ENCODE measurements at regions not wholly inside any gene's neighbourhood (a gene's known extent, or its start where the extent isn't known, plus 50 kb on each side); places are given as distances from the start of the nearest gene placed in this dataset.
"Not testable (repeated sequence)": the region's sequence is repeated elsewhere in the genome, so short reads cannot be mapped to it uniquely, and the experiment has no call there.

DNA sequence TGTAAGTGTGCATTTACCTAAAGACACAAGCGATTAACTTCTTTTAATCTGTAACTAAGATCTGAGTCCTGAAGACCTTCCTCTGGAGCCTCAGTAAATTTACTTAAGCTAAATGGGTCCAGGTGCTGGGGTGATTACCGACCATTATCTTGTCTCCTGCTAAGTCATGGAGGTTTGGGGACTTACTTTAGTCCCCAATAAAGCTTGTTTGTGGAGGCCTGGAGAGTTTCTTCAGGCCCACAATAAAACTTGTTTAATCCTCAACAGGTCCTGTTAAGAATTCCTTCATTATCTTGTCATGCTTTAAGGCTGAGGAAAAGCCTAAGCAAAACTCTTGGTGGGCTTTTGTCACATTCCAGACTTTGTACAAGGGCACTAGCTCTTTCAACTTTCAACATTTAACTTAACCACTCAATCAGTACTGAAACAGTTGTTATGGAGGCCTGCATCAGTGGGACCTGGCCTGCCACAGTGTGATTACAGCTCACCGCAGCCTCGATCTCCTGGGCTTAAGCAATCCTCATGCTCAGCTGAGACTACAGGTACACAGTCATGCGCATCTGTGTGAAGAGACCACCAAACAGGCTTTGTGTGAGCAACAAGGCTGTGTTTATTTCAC is 84.0 kb downstream of the FMO4 start:
- DNase-seq, result no peak

DNA sequence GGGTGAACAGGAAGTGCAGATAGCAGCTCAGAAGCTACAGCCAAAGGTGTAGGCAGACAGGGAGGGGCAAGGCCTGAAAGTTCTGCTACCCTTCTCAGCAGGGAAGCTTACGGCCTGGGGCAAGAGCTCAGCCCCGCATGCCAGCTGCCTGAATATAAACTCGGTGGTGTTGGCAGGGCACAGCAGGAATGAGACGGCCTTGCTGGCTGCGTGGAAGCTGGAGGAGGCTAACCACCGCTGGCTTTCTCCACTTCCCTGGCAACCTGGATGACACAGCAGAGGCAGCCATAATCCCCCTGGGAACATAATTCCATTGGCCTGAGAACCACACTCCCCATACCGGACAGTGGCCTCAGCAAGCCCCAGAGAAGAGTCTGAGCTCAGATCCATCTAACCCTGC is 81.9 kb upstream of the PRRC2C start:
- peak; percentile 53 for DNase-seq

DNA sequence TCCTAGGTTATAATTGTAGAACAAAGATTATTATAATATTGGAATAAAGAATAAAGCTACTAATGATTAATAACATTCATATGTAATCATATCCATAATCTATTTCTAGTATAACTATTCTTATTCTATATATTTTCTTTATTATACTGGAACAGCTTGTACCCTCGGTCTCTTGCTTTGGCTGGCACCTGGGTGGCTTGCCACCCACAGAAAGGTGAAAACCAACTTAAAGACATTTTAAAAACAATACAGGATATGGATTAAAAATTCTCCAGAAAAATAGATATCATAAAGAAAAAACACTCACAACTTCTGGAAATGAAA is 80.0 kb upstream of the PRRC2C start:
- no peak for DNase-seq

DNA sequence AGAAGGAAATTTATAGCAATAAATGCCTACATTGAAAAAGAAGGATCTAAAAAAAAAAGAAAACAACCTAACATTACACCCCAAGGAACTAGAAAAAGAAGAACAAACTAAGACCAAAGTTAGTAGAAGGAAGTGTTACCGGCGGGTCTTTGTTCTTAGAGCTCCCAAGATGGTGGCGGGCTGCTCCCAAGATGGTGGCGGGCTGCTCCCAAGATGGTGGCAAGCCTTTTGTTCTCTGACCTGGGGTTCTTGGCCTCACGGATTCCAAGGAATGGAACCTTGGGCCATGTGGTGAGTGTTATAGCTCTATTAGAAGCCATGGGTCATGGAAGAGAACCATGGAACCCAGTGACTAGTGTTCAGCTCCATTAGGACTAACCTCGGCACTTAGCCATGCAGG is 71.8 kb upstream of the PRRC2C start:
- DNase-seq, result not testable (repeated sequence)

DNA sequence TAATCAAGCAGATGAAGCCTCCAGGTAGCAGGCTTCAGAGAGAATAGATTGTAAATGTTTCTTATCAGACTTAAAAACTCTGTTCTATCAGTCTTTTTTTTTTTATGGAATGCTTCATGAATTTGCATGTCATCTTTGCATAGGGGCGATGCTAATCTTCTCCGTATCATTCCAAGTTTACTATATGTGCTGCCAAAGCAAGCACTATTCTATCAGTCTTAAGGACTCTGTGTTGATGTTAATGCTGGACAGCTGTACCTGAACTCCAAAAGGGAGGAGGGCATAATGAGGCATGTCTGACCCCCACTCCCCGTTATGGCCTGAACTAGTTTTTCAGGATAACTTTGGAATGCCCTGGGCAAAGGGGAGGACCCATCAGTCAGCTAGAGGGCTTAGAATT is 66.8 kb upstream of the PRRC2C start:
- DNase-seq, result no peak

DNA sequence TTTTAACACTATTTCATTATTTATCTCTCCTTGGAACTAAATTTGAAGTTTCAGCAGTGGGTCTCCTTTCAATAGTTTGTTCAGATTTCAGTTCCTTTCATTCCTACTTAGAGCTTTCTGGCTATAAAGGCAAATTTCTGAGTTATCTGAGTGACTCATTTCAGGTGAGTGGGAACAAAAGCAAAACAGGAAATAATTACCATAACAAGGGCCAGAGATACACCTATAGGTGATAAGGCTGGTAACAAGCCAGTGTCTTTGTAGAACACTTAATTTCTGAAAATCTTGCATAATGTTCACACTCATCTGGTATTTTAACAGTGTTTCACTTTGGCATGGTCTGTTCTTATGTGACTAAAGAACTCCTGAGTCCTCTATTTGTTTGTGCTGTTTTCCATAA is 64.5 kb upstream of the PRRC2C start:
- no peak for DNase-seq

DNA sequence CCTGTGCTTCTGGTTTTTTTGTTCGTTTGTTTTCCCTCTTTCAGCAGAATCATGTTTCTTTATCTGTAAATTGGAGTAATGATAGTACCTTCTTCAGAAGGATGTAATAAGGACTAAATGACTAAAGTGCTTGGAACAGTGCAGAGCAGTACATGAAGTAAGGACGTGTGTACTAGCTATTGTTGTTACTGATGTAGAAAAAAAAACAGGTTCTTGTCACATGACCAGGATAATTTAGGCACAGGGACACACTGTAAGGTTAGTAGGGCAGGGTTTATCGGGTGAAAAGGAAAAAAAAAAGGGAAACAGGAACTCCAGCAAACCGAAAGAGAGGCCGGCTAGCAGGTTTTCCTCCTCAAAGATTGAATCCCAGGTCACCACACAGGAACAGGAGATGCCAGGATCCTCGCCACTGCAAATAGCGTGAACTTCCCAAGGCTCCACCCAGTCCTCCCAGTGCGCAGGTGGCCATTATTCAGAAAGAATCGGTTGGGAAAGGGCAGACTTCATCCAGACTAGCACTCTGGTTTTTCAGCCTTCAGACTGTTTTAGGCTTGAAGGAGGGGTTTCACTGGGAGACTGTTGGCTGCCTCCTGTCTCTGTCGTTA is 63.8 kb upstream of the PRRC2C start:
- no peak for DNase-seq

DNA sequence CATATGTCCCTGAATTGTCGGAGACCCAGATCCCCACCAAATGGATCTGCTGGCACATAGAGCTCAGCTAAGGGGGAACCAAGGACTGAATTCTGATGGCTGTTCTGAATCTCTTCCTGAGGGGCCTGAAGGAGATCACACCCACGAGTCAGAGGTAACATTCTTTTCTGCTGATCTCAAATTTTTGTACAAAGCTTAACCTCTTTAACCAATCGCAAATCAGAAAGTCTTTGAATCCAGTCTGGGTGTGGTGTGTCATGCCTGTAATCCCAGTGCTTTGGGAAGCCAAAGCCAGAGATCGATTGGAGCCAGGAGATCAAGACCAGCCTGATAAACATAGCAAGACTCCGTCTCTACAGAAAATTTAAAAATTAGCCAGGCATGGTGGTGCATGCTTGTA is 62.8 kb upstream of the PRRC2C start:
- DNase-seq, result peak; percentile 84

DNA sequence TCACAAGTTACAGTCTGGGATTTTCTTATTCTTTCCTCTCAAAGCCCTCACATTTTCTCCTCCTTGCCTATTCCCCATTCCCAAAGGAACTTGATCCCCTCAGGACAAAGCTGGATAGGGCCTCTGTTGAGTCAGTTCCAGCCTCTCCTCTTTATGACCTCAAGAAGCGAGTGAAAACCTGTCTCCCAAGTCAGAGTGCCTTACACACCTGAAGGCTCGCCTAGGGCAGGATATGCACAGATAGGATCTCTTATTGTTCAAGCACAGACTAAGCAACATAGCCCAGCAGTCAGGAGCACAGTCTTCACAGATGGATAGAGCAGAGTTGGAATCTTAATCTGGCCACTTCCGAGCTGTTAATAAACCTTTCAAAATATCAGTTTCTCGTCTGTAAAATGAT is 60.8 kb upstream of the PRRC2C start:
- DNase-seq, result no peak

DNA sequence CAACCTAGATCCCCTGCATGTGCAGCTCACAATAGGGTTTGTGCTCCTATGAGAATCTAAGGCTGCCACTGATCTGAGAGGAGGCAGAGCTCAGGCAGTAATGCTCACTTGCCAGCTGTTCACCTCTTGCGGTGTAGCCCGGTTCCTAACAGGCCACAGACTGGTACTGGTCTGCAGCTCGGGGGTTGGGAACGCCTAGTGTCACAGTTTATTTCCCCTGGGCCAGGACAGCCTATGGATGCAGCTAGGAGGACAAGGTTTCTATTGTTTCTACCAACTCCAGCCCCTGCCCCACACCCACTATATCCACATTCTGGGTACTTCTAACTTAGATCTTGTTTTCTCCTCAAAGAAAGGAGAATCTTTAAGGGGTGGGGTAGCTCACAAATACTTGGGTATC is 58.7 kb upstream of the PRRC2C start:
- DNase-seq, result no peak

DNA sequence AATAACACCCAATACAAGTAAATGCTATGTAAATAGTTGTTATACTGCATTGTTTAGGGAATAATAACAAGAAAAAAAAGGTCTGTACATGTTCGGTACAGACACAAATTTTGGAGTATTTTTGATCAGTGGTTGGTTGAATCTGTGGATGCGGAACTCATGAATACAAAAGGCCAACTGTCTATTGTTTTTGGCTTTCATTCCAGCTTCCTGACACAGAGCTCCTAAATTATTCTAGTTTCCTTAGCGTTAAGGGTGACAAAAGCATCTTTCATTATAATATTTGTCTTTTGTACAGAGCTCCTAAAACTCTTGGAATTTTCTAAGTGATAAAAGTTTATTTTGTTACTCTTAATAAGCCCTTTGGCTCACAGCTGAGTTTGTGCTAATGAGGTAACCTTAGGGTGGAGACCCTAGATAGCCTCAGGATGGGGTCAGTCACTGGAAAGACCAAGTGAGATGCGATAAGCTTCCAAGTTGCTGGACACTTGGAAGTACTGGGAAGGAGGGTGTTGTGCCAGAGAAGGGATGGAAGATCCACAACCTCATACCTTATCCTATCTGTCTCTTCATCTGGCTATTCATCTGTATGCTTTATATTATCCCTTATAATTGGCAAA is 57.4 kb upstream of the PRRC2C start:
- DNase-seq, result no peak

DNA sequence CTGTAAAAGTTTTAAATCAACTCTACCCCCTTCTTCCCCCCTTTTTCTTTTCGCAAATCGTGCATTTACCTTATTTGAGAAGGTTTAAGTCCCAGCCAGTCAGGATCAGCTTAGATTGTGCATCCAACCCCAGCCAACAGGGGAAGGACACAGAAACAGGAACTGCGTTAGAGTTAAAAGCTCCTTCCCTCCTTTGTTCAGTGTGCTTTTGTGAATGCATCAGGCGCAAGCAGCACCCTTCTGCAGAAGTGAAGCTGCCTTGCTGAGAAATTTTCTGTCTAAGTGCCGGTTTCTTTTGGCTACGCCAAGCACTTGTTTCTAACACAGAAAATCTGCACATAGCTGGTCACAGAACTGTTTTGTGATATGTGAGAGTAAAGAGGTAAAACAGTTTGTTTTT is 56.2 kb upstream of the PRRC2C start:
- no peak for DNase-seq

DNA sequence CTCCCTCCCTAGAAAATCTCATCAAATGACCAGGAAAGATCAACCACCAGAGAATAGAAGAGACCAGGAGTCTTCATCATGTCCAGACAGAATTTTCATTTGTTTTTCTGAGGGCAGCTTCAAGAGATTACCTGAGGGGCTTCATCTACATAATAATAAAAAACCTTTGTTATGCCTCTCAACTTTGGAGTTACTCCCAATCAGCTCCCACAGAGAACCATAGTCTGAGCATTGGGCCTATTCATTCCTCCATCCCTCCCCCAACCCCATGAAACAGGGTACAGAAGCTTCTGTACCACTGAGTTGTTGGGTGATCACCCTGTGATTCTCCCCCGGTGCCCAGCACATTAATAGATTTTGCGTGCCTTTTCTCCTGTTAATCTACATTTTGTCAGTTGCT is 53.3 kb upstream of the PRRC2C start:
- no peak for DNase-seq

DNA sequence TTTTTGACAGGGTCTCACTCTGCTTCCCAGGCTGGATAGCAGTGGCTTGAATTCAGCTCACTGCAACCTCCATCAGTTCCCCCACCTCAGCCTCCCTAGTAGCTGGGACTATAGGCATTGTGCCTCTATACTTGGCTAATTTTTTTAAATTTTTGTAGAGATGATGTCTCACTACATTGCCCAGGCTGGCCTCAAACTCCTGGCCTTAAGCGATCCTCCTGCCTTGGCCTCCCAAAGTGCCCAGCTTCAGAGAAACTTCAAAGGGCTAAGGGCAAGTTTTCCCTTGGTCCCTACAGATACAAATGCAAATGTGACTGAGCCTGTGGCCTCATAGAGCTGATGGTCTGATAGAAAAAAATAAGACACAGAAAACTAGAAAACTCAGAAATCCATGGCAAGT is 52.9 kb upstream of the PRRC2C start:
- DNase-seq, result no peak

DNA sequence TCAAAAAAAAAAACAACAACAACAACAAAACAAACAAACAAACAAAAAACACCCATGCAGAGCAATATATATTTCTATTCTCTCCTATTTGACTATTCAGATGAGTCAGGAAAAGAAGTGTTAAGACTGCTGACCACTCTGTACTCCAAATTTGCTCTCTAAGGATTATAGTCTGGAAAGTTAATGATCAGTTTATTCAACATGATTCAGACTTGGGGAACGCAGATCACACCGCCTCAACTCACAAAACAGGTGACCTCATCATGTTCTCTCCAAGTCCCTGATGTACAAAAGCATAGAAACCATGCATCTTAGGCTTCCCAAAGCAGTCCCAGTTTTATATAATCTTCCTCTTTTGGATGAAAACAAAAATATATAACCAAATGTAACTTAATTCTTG is 51.9 kb upstream of the PRRC2C start:
- DNase-seq, result peak; percentile 81

DNA sequence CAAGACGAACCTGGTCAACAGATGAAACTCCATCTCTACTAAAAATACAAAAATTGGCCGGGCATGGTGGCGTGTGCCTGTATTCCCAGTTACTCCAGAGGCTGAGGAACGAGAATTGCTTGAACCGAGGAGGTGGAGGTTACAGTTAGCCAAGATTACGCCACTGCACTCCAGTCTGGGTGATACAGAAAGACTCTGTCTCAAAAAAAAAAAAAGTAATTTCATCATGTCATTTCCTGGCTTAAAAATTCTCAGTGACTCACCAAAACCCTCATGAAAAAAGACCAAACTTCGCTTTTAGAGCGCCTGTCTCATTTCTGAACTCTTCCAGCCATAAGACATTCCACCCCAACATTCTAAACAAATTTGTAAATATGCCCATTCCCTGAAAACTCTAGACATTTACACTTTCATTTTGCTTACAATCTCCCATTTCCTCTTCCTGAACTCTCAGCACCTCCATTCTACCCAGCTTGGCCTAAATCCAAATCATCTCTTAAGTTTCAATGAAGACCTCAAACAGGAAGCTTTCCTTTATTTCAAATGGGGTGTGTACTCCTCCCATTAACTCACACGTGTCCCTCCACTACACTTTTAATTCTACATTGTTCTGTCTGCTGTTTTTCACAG is 50.5 kb upstream of the PRRC2C start:
- peak; percentile 88 for DNase-seq
